A673 (cell line): ENCODE measurements at regions not wholly inside any gene's neighbourhood (a gene's known extent, or its start where the extent isn't known, plus 50 kb on each side); places are given as distances from the start of the nearest gene placed in this dataset.

Experiments used
- BruUV-seq: library from RNA; stranded (reverse); fragments of 400-500 nt; replicated peaks from 2 replicates; lab custom pipeline; 2021; lab: Mats Ljungman, UMichigan
- CTCF ChIA-PET: fragments of 300-600 bp; sonication (Branson Sonifier 250); formaldehyde crosslinking; loops from one replicate; lab custom pipeline; 2022; ENCODE audit warnings: antibody characterized with exemption; lab: Charles Lee
- POLR2A ChIA-PET: fragments of 300-600 bp; sonication (Branson Sonifier 250); formaldehyde crosslinking; loops from one replicate; lab custom pipeline; 2022; ENCODE audit warnings: antibody characterized with exemption; ENCODE audit not compliant: low non-redundant PET; lab: Charles Lee
- DNase-seq: peaks from one replicate; pipeline ENCODE4 v3.0.0-alpha.2; 2015; ENCODE audit warnings: low spot score
- H3K27ac ChIP-seq: fragments of 200-600 bp; sonication (generic); 2 replicates; pipeline ENCODE4 v1.5.1; 2016; ENCODE audit warnings: mixed run types, low read depth, mild to moderate bottlenecking, mixed read lengths, antibody characterized with exemption, low read length; ENCODE audit not compliant: poor library complexity, severe bottlenecking
- H3K27me3 ChIP-seq: fragments of 200-600 bp; sonication (generic); replicated peaks from 2 replicates; pipeline ENCODE4 v1.6.1; 2017; ENCODE audit warnings: mixed run types, low read depth, mild to moderate bottlenecking, mixed read lengths, antibody characterized with exemption, low read length; ENCODE audit not compliant: insufficient read depth, poor library complexity
- H3K36me3 ChIP-seq: fragments of 200-600 bp; sonication (generic); 2 replicates; pipeline ENCODE4 v1.6.1; 2016; ENCODE audit warnings: mixed run types, mild to moderate bottlenecking, mixed read lengths, antibody characterized with exemption, low read length; ENCODE audit not compliant: insufficient read depth, poor library complexity, severe bottlenecking
- H3K4me1 ChIP-seq: fragments of 200-600 bp; sonication (generic); 2 replicates; pipeline ENCODE4 v1.6.1; 2017; ENCODE audit warnings: mixed run types, mild to moderate bottlenecking, mixed read lengths, antibody characterized with exemption, low read length; ENCODE audit not compliant: insufficient read depth, poor library complexity, severe bottlenecking
- H3K4me3 ChIP-seq: fragments of 200-600 bp; sonication (generic); 2 replicates; pipeline ENCODE4 v1.5.1; 2016; ENCODE audit warnings: low read depth, mixed run types, mild to moderate bottlenecking, mixed read lengths, low read length; ENCODE audit not compliant: poor library complexity, severe bottlenecking
- H3K9me3 ChIP-seq: fragments of 200-600 bp; sonication (generic); 2 replicates; pipeline ENCODE4 v1.6.1; 2016; ENCODE audit warnings: mixed run types, low read depth, mild to moderate bottlenecking, mixed read lengths, antibody characterized with exemption, low read length; ENCODE audit not compliant: poor library complexity, severe bottlenecking
- EZH2 ChIP-seq: fragments of 200-600 bp; sonication (generic); IDR thresholded peaks from 2 replicates; pipeline ENCODE4 v1.6.1; 2017; ENCODE audit warnings: borderline replicate concordance, low read depth, mild to moderate bottlenecking, mixed read lengths, antibody characterized with exemption, low read length; ENCODE audit not compliant: poor library complexity, severe bottlenecking
- intact Hi-C: fragments of 100-400 bp; cut with micrococcal nuclease; formaldehyde crosslinking; loops from one replicate; pipeline ENCODE4 v1.10.0; 2022; ENCODE audit not compliant: unreplicated experiment
- TF ChIP-seq, protein P1 (sequence below): fragments of 300-800, 200-600 bp; sonication (generic); conservative IDR thresholded peaks from 2 replicates; pipeline ENCODE4 v1.5.1; 2017; ENCODE audit warnings: low read depth, mild to moderate bottlenecking, antibody characterized with exemption, low read length, moderate library complexity, mixed read lengths

DNA sequence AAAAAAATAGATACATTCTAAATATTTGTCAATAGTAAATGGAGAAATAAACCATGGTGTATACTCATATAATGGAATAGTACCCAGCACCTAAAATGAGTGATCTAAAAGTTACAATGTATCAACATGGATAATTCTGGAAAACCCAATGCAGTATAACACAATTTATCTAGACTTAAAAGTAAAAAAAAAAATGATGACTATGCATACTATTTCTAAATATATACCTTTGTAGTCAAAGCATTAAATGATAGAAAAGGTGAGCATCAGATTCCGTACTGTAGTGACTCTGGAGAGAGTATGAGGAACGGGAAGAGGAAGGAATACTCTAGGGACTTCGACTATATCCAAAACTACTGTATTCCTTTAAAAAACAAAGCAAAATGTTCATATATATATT lies 115.2 kb upstream of the CDCA7L start:
- no TSS peak for BruUV-seq
- H3K4me3 ChIP-seq, result no peak overlapping the region
- TF ChIP-seq, protein P1, sequence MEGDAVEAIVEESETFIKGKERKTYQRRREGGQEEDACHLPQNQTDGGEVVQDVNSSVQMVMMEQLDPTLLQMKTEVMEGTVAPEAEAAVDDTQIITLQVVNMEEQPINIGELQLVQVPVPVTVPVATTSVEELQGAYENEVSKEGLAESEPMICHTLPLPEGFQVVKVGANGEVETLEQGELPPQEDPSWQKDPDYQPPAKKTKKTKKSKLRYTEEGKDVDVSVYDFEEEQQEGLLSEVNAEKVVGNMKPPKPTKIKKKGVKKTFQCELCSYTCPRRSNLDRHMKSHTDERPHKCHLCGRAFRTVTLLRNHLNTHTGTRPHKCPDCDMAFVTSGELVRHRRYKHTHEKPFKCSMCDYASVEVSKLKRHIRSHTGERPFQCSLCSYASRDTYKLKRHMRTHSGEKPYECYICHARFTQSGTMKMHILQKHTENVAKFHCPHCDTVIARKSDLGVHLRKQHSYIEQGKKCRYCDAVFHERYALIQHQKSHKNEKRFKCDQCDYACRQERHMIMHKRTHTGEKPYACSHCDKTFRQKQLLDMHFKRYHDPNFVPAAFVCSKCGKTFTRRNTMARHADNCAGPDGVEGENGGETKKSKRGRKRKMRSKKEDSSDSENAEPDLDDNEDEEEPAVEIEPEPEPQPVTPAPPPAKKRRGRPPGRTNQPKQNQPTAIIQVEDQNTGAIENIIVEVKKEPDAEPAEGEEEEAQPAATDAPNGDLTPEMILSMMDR, result no peak
- TF ChIP-seq EZH2, result no peak
- no peaks in the 10 kb centered on the region for H3K36me3 ChIP-seq
- ChIA-PET CTCF (no interaction called here), POLR2A (no interaction called here)
- H3K9me3 ChIP-seq, result no peaks in the 10 kb centered on the region
- H3K27ac ChIP-seq, result no peak overlapping the region
- H3K4me1 ChIP-seq, result no peaks in the 10 kb centered on the region
- no peak for DNase-seq
- intact Hi-C loops, result no loop called here
- peaks cover 18% of the 10 kb centered on the region for H3K27me3 ChIP-seq

DNA sequence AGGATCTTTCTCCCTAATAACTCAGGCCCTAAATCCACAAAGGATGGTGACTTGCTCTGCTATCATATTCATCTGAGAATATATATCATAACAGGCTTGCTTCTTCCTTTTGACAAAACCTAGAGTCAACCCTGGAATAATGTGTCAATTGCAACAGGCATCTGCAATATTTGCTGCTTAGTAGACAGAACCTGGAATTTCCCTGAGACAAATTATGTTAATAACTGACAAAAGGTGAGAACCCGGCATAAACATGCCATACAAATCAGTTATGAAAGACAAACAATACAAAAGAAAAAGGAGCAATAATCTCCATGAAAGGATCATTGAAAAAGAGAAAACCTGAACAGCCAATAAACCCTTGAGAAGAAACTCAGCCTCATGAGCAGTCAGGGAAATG lies 114.5 kb upstream of the CDCA7L start:
- intact Hi-C loops, result no loop called here
- Histone ChIP-seq H3K27ac (no peak overlapping the region), H3K4me1 (no peaks in the 10 kb centered on the region), H3K27me3 (peaks cover 21% of the 10 kb centered on the region), H3K9me3 (no peaks in the 10 kb centered on the region), H3K36me3 (no peaks in the 10 kb centered on the region), H3K4me3 (no peak overlapping the region)
- no peak for TF ChIP-seq EZH2
- TF ChIP-seq, protein P1, result no peak
- no peak for DNase-seq
- ChIA-PET CTCF (no interaction called here), POLR2A (no interaction called here)
- BruUV-seq, result no TSS peak

DNA sequence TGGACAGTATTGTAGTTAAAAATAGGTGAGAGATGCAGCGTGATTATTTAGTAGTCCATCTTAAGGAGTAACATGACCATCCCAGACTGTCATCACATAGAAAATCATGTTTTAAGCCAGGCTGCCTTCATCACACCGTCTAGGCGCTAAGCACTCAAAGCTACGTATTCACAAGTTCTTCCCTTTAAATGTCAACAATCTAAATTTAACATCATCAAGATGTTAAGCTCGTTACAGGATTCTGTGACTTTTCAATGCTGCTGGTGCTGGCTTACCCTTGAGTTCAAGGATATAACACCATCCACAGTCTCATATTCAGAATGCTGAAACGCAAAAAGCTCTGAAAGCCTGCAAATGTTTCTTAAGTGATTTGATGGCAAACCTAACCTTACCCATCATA lies 109.5 kb upstream of the CDCA7L start:
- no TSS peak for BruUV-seq
- no peaks in the 10 kb centered on the region for H3K9me3 ChIP-seq
- POLR2A ChIA-PET, result no interaction called here
- peaks cover 16% of the 10 kb centered on the region for H3K4me1 ChIP-seq
- no peak for TF ChIP-seq EZH2
- TF ChIP-seq, protein P1, result no peak
- intact Hi-C loops, result no loop called here
- no peaks in the 10 kb centered on the region for H3K36me3 ChIP-seq
- no peak for DNase-seq
- H3K27me3 ChIP-seq, result peaks cover 41% of the 10 kb centered on the region
- H3K27ac ChIP-seq, result no peak overlapping the region
- CTCF ChIA-PET, result no interaction called here
- H3K4me3 ChIP-seq, result no peak overlapping the region
